Endometrium (tissue), 2 donors: ENCODE measurements at regions not wholly inside any gene's neighbourhood (a gene's known extent, or its start where the extent isn't known, plus 50 kb on each side); places are given as distances from the start of the nearest gene placed in this dataset.

Source experiments
- FAIRE-seq: peaks from 2 replicates; lab custom pipeline; 2012; peaks lifted over from hg19 to GRCh38; lab: Jason Lieb, UNC
- donor health status: control.
- donor health status: control.

GRCh38 chr2:234335661-234336228 is 161.1 kb downstream of the ARL4C start:
- FAIRE-seq, result no peak

- FAIRE-seq, result no peak
Observed at GRCh38 chr2:234334756-234335155, 162.1 kb downstream of the ARL4C start.

- FAIRE-seq, result no peak
Observed at GRCh38 chr2:234334151-234334550, 162.7 kb downstream of the ARL4C start.

- FAIRE-seq, result no peak
Observed at GRCh38 chr2:234333168-234334130, 163.4 kb downstream of the ARL4C start.

GRCh38 chr2:234331966-234332365 is 164.9 kb downstream of the ARL4C start:
- FAIRE-seq, result no peak

- no peak for FAIRE-seq
Observed at GRCh38 chr2:234331566-234331965, 165.3 kb downstream of the ARL4C start.

- no peak for FAIRE-seq
Observed at GRCh38 chr2:234330902-234331301, 166.0 kb downstream of the ARL4C start.

GRCh38 chr2:234329202-234329960 is 167.5 kb downstream of the ARL4C start:
- FAIRE-seq, result no peak

- FAIRE-seq, result no peak
Observed at GRCh38 chr2:234328444-234328990, 168.4 kb downstream of the ARL4C start.

GRCh38 chr2:234326694-234327093 is 170.2 kb downstream of the ARL4C start:
- FAIRE-seq, result no peak

GRCh38 chr2:234324116-234324515 is 172.8 kb downstream of the ARL4C start:
- no peak for FAIRE-seq

GRCh38 chr2:234322766-234323465 is 174.0 kb downstream of the ARL4C start:
- FAIRE-seq, result no peak

GRCh38 chr2:234320066-234320465 is 176.8 kb downstream of the ARL4C start:
- FAIRE-seq, result no peak

- FAIRE-seq, result no peak
Observed at GRCh38 chr2:234318361-234318760, 178.5 kb downstream of the ARL4C start.

- FAIRE-seq, result no peak
Observed at GRCh38 chr2:234313558-234313957, 183.3 kb downstream of the ARL4C start.

- no peak for FAIRE-seq
Observed at GRCh38 chr2:234310166-234310565, 186.7 kb downstream of the ARL4C start.

- no peak for FAIRE-seq
Observed at GRCh38 chr2:234309431-234309830, 187.4 kb downstream of the ARL4C start.

GRCh38 chr2:234308813-234309195 is 188.1 kb downstream of the ARL4C start:
- FAIRE-seq, result no peak

- no peak for FAIRE-seq
Observed at GRCh38 chr2:234308073-234308812, 188.6 kb downstream of the ARL4C start.

GRCh38 chr2:234307322-234307961 is 189.4 kb downstream of the ARL4C start:
- FAIRE-seq, result no peak
